Effector memory CD4-positive, alpha-beta T cell (primary cell): ENCODE measurements at regions not wholly inside any gene's neighbourhood (a gene's known extent, or its start where the extent isn't known, plus 50 kb on each side); places are given as distances from the start of the nearest gene placed in this dataset.
"Not testable (repeated sequence)": the region's sequence is repeated elsewhere in the genome, so short reads cannot be mapped to it uniquely, and the experiment has no call there.

ENCODE experiments used
- DNase-seq, 3 donors: peaks; one replicate each; pipeline ENCODE4 v3.0.0-alpha.2; 2020
- H3K27ac ChIP-seq: 2 replicates; pipeline ENCODE4 v1.7.0; 2013; ENCODE audit warnings: mild to moderate bottlenecking, low read length, moderate library complexity; ENCODE audit not compliant: insufficient read depth, poor library complexity, severe bottlenecking
- H3K27me3 ChIP-seq: replicated peaks from 2 replicates; pipeline ENCODE4 v1.7.0; 2013; ENCODE audit warnings: mild to moderate bottlenecking, low read length; ENCODE audit not compliant: insufficient read depth, control insufficient read depth, poor library complexity, severe bottlenecking
- H3K36me3 ChIP-seq: 2 replicates; pipeline ENCODE4 v1.7.0; 2013; ENCODE audit warnings: mild to moderate bottlenecking, low read length, moderate library complexity; ENCODE audit not compliant: control insufficient read depth, insufficient read depth
- H3K4me1 ChIP-seq: 2 replicates; pipeline ENCODE4 v1.7.0; 2013; ENCODE audit warnings: low read length, mild to moderate bottlenecking; ENCODE audit not compliant: control insufficient read depth, insufficient read depth, poor library complexity, severe bottlenecking
- H3K4me3 ChIP-seq: 2 replicates; pipeline ENCODE4 v1.7.0; 2013; ENCODE audit warnings: low read length, low read depth, mild to moderate bottlenecking; ENCODE audit not compliant: insufficient read depth, poor library complexity, severe bottlenecking
- H3K9me3 ChIP-seq: 2 replicates; pipeline ENCODE4 v1.7.0; 2013; ENCODE audit warnings: mild to moderate bottlenecking, low read length, moderate library complexity; ENCODE audit not compliant: control insufficient read depth

- no peaks in the 10 kb centered on the region for H3K9me3 ChIP-seq
- no peak overlapping the region for H3K27ac ChIP-seq
- no peaks in the 10 kb centered on the region for H3K4me1 ChIP-seq
- no peaks in the 10 kb centered on the region for H3K36me3 ChIP-seq
- DNase-seq = no peak
- no peaks in the 10 kb centered on the region for H3K27me3 ChIP-seq
- H3K4me3 ChIP-seq = no peak overlapping the region
These were observed 1761.3 kb upstream of the IGFBP7 start for GRCh38 chr4:58871509-58871908.

- Histone ChIP-seq H3K4me3 (no peak overlapping the region), H3K27ac (no peak overlapping the region), H3K27me3 (no peaks in the 10 kb centered on the region), H3K36me3 (no peaks in the 10 kb centered on the region), H3K9me3 (no peaks in the 10 kb centered on the region), H3K4me1 (no peaks in the 10 kb centered on the region)
- DNase-seq = no peak
These were observed 1738.8 kb upstream of the IGFBP7 start for GRCh38 chr4:58849026-58849425.

- H3K27ac ChIP-seq = no peak overlapping the region
- no peaks in the 10 kb centered on the region for H3K9me3 ChIP-seq
- no peaks in the 10 kb centered on the region for H3K36me3 ChIP-seq
- no peak for DNase-seq
- no peak overlapping the region for H3K4me3 ChIP-seq
- no peaks in the 10 kb centered on the region for H3K27me3 ChIP-seq
- H3K4me1 ChIP-seq = no peaks in the 10 kb centered on the region
These were observed 1733.3 kb upstream of the IGFBP7 start for GRCh38 chr4:58843455-58843854.

GRCh38 chr4:58833126-58833525, 1722.9 kb upstream of the IGFBP7 start:
- Histone ChIP-seq H3K27ac (no peak overlapping the region), H3K9me3 (no peaks in the 10 kb centered on the region), H3K36me3 (no peaks in the 10 kb centered on the region), H3K27me3 (no peaks in the 10 kb centered on the region), H3K4me3 (no peak overlapping the region), H3K4me1 (no peaks in the 10 kb centered on the region)
- DNase-seq = no peak

- no peaks in the 10 kb centered on the region for H3K9me3 ChIP-seq
- no peaks in the 10 kb centered on the region for H3K27me3 ChIP-seq
- H3K27ac ChIP-seq = no peak overlapping the region
- no peak overlapping the region for H3K4me3 ChIP-seq
- no peaks in the 10 kb centered on the region for H3K4me1 ChIP-seq
- H3K36me3 ChIP-seq = no peaks in the 10 kb centered on the region
- DNase-seq = no peak
These were observed 1715.1 kb upstream of the IGFBP7 start for GRCh38 chr4:58825278-58825677.

- H3K4me1 ChIP-seq, H3K27me3 ChIP-seq, H3K36me3 ChIP-seq, H3K27ac ChIP-seq, H3K9me3 ChIP-seq, H3K4me3 ChIP-seq, DNase-seq: not testable (repeated sequence)
These were observed 1708.4 kb upstream of the IGFBP7 start for GRCh38 chr4:58818560-58818959.

- Histone ChIP-seq H3K4me3 (no peak overlapping the region), H3K27ac (no peak overlapping the region), H3K4me1 (no peaks in the 10 kb centered on the region), H3K36me3 (no peaks in the 10 kb centered on the region), H3K27me3 (no peaks in the 10 kb centered on the region), H3K9me3 (no peaks in the 10 kb centered on the region)
- no peak for DNase-seq
These were observed 1699.8 kb upstream of the IGFBP7 start for GRCh38 chr4:58809948-58810347.

GRCh38 chr4:58809366-58809765, 1699.2 kb upstream of the IGFBP7 start:
- H3K9me3 ChIP-seq = no peaks in the 10 kb centered on the region
- no peak for DNase-seq
- H3K36me3 ChIP-seq = no peaks in the 10 kb centered on the region
- no peaks in the 10 kb centered on the region for H3K27me3 ChIP-seq
- no peak overlapping the region for H3K27ac ChIP-seq
- no peak overlapping the region for H3K4me3 ChIP-seq
- H3K4me1 ChIP-seq = no peaks in the 10 kb centered on the region

GRCh38 chr4:58808817-58809216, 1698.6 kb upstream of the IGFBP7 start:
- H3K4me3 ChIP-seq = no peak overlapping the region
- no peaks in the 10 kb centered on the region for H3K36me3 ChIP-seq
- no peaks in the 10 kb centered on the region for H3K9me3 ChIP-seq
- no peak overlapping the region for H3K27ac ChIP-seq
- no peaks in the 10 kb centered on the region for H3K4me1 ChIP-seq
- DNase-seq = no peak
- no peaks in the 10 kb centered on the region for H3K27me3 ChIP-seq

GRCh38 chr4:58807843-58808615, 1697.8 kb upstream of the IGFBP7 start:
- H3K9me3 ChIP-seq = no peaks in the 10 kb centered on the region
- no peak for DNase-seq
- H3K36me3 ChIP-seq = no peaks in the 10 kb centered on the region
- H3K27ac ChIP-seq = no peak overlapping the region
- H3K27me3 ChIP-seq = no peaks in the 10 kb centered on the region
- no peaks in the 10 kb centered on the region for H3K4me1 ChIP-seq
- no peak overlapping the region for H3K4me3 ChIP-seq
